ENCODE measurements at regions not wholly inside any gene's neighbourhood (a gene's known extent, or its start where the extent isn't known, plus 50 kb on each side); places are given as distances from the start of the nearest gene placed in this dataset.

- no peak overlapping the region for H3T11ph ChIP-seq (ENCODE audit: low read length)
Measured at GRCh38 chr2:180790891-180791290, 189.5 kb upstream of the UBE2E3 start.

More at GRCh38 chr2:180790891-180791290, 189.5 kb upstream of the UBE2E3 start:
- H3K23me2 ChIP-seq (ENCODE audit: insufficient read length, low read depth, low read length, poor library complexity, severe bottlenecking): no peaks in the 10 kb centered on the region
- H3K56ac ChIP-seq (ENCODE audit: insufficient read length, low read depth, low read length): no peak overlapping the region
- H2AK5ac ChIP-seq (ENCODE audit: insufficient read length, low read length): no peak overlapping the region
- H4K8ac ChIP-seq (replicated peaks; ENCODE audit: insufficient read length, low read depth, low read length): no peak overlapping the region
- no peak overlapping the region for H3K23ac ChIP-seq (ENCODE audit: insufficient read length, low read depth, low read length)
- no peak overlapping the region for H3K4me3 Mint-ChIP-seq
- no peaks in the 10 kb centered on the region for H4K20me1 ChIP-seq (ENCODE audit: control insufficient read depth, insufficient read depth, insufficient read length)
- H3K27ac Mint-ChIP-seq: no peak overlapping the region
- no peak overlapping the region for H3K18ac ChIP-seq (ENCODE audit: insufficient read length, low read depth, low read length)
- no peak overlapping the region for H2BK120ac ChIP-seq (ENCODE audit: low read depth, low read length, poor library complexity, severe bottlenecking)
- H2BK12ac ChIP-seq (ENCODE audit: insufficient read length, low read depth, low read length): no peak overlapping the region
- H3K9me3 Mint-ChIP-seq: no peaks in the 10 kb centered on the region
- no peak overlapping the region for H3K14ac ChIP-seq (ENCODE audit: insufficient read depth, low read length)
- no peaks in the 10 kb centered on the region for H3K79me2 ChIP-seq (ENCODE audit: insufficient read depth, low read length)
- DNase-seq: no peak
- H3K27me3 ChIP-seq (ENCODE audit: insufficient read depth, low read length): no peaks in the 10 kb centered on the region
- H3K4me2 ChIP-seq (ENCODE audit: insufficient read depth, insufficient read length, low read length): no peak overlapping the region
- no peak overlapping the region for H2BK15ac ChIP-seq (ENCODE audit: low read depth, low read length)
- H3K4ac ChIP-seq (ENCODE audit: low read depth, low read length): no peak overlapping the region
- no peak overlapping the region for H2AFZ ChIP-seq (ENCODE audit: low read length)
- H3K4me1 Mint-ChIP-seq: peaks cover 7 to 10% of the 10 kb centered on the region in 2 experiments
- H3K36me3 Mint-ChIP-seq (ENCODE audit: insufficient read depth in 1 of 3, low read depth in 3 of 3): no peaks in the 10 kb centered on the region
- H3K27me3 Mint-ChIP-seq (ENCODE audit: low read depth): no peaks in the 10 kb centered on the region
- no peaks in the 10 kb centered on the region for H3K79me1 ChIP-seq (ENCODE audit: insufficient read depth, low read depth, low read length, poor library complexity, severe bottlenecking)
- no peaks in the 10 kb centered on the region for H3K9me3 ChIP-seq (ENCODE audit: control insufficient read depth, low read depth, low read length)
- H2BK20ac ChIP-seq (ENCODE audit: low read depth, low read length, poor library complexity, severe bottlenecking): no peak overlapping the region
- no peaks in the 10 kb centered on the region for H3K4me1 ChIP-seq (ENCODE audit: insufficient read depth, low read length)
- TF ChIP-seq, protein P1, sequence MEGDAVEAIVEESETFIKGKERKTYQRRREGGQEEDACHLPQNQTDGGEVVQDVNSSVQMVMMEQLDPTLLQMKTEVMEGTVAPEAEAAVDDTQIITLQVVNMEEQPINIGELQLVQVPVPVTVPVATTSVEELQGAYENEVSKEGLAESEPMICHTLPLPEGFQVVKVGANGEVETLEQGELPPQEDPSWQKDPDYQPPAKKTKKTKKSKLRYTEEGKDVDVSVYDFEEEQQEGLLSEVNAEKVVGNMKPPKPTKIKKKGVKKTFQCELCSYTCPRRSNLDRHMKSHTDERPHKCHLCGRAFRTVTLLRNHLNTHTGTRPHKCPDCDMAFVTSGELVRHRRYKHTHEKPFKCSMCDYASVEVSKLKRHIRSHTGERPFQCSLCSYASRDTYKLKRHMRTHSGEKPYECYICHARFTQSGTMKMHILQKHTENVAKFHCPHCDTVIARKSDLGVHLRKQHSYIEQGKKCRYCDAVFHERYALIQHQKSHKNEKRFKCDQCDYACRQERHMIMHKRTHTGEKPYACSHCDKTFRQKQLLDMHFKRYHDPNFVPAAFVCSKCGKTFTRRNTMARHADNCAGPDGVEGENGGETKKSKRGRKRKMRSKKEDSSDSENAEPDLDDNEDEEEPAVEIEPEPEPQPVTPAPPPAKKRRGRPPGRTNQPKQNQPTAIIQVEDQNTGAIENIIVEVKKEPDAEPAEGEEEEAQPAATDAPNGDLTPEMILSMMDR (conservative IDR thresholded peaks at IDR 0.05): no peak
- no peak overlapping the region for H4K5ac ChIP-seq (ENCODE audit: insufficient read length, low read depth, low read length)
- H4K91ac ChIP-seq (ENCODE audit: insufficient read length, low read depth, low read length): no peak overlapping the region
- H2BK5ac ChIP-seq (ENCODE audit: insufficient read length, low read length): no peak overlapping the region
- no peak overlapping the region for H3K27ac ChIP-seq (ENCODE audit: insufficient read length, low read depth, low read length)
- H3K9ac ChIP-seq (ENCODE audit: extremely low read depth, insufficient read length, low read length): no peak overlapping the region

All from H9 (cell line).